IMR-90 (cell line): ENCODE measurements at regions not wholly inside any gene's neighbourhood (a gene's known extent, or its start where the extent isn't known, plus 50 kb on each side); places are given as distances from the start of the nearest gene placed in this dataset.

Source experiments
- ATAC-seq: fragments of 200-7000 bp; cut with Tn5 transposase; 2 replicates; pipeline ENCODE4 v1.9.1; 2020; ENCODE audit warnings: low read depth, mild to moderate bottlenecking, moderate library complexity
- BruUV-seq: library from RNA; stranded (reverse); fragments of 400-500 nt; replicated peaks from 2 replicates; lab custom pipeline; 2021; lab: Mats Ljungman, UMichigan
- CTCF ChIA-PET: fragments of 300-600 bp; formaldehyde crosslinking; extraction: SDS; loops from one replicate; lab custom pipeline; 2021; ENCODE audit warnings: antibody characterized with exemption; lab: Yijun Ruan, JAX
- POLR2A ChIA-PET: fragments of 300-600 bp; sonication (Branson Sonifier 250); formaldehyde crosslinking; loops from one replicate; lab custom pipeline; 2022; ENCODE audit warnings: antibody characterized with exemption; ENCODE audit not compliant: unreplicated experiment; lab: Charles Lee
- DNase-seq: peaks from one replicate; pipeline ENCODE4 v3.0.0; 2013
- H2AFZ ChIP-seq: replicated peaks from 2 replicates; pipeline ENCODE3; 2013; ENCODE audit warnings: low read length, mild to moderate bottlenecking; ENCODE audit not compliant: poor library complexity
- H2AK5ac ChIP-seq: 2 replicates; pipeline ENCODE4 v1.6.1; 2013; ENCODE audit warnings: low read depth, low read length, inconsistent platforms
- H2AK9ac ChIP-seq: replicated peaks from 2 replicates; pipeline ENCODE3; 2013; ENCODE audit warnings: mild to moderate bottlenecking, low read depth, low read length, moderate library complexity; ENCODE audit not compliant: poor library complexity
- H2BK120ac ChIP-seq: 2 replicates; pipeline ENCODE4 v1.6.1; 2013; ENCODE audit warnings: low read depth, low read length, inconsistent platforms
- H2BK15ac ChIP-seq: 3 replicates; pipeline ENCODE4 v1.6.1; 2013; ENCODE audit warnings: low read depth, low read length, inconsistent platforms
- H2BK20ac ChIP-seq: 2 replicates; pipeline ENCODE4 v1.6.1; 2013; ENCODE audit warnings: low read depth, mild to moderate bottlenecking, inconsistent platforms, low read length, moderate library complexity
- H2BK5ac ChIP-seq: 2 replicates; pipeline ENCODE4 v1.6.1; 2013; ENCODE audit warnings: mild to moderate bottlenecking, low read depth, low read length, inconsistent platforms; ENCODE audit not compliant: poor library complexity, severe bottlenecking
- H3K14ac ChIP-seq: replicated peaks from 2 replicates; pipeline ENCODE4 v1.6.1; 2013; ENCODE audit warnings: low read depth, low read length, inconsistent platforms
- H3K18ac ChIP-seq: 2 replicates; pipeline ENCODE4 v1.6.1; 2013; ENCODE audit warnings: low read depth, low read length, control low read depth
- H3K23ac ChIP-seq: 2 replicates; pipeline ENCODE4 v1.6.1; 2013; ENCODE audit warnings: low read depth, low read length, inconsistent platforms
- H3K27ac ChIP-seq: 2 replicates; pipeline ENCODE4 v1.5.1; 2013; ENCODE audit warnings: mild to moderate bottlenecking, control low read depth, low read length; ENCODE audit not compliant: insufficient read depth
- H3K27me3 ChIP-seq: 2 replicates; pipeline ENCODE4 v1.6.1; 2013; ENCODE audit warnings: low read length; ENCODE audit not compliant: control insufficient read depth, insufficient read depth
- H3K36me3 ChIP-seq: 2 replicates; pipeline ENCODE4 v1.6.1; 2013; ENCODE audit warnings: low read length, mixed read lengths; ENCODE audit not compliant: control insufficient read depth, insufficient read depth
- H3K4ac ChIP-seq: 2 replicates; pipeline ENCODE4 v1.6.1; 2013; ENCODE audit warnings: low read depth, low read length, inconsistent platforms
- H3K4me1 ChIP-seq: 2 replicates; pipeline ENCODE4 v1.6.1; 2013; ENCODE audit warnings: low read length, mixed read lengths; ENCODE audit not compliant: control insufficient read depth, insufficient read depth
- H3K4me2 ChIP-seq: 2 replicates; pipeline ENCODE4 v1.6.1; 2013; ENCODE audit warnings: low read depth, mild to moderate bottlenecking, control low read depth, low read length, moderate library complexity
- H3K4me3 ChIP-seq: 2 replicates; pipeline ENCODE4 v1.5.1; 2013; ENCODE audit warnings: low read depth, mild to moderate bottlenecking, control low read depth, low read length, moderate library complexity; ENCODE audit not compliant: insufficient read depth
- H3K56ac ChIP-seq: 2 replicates; pipeline ENCODE4 v1.6.1; 2013; ENCODE audit warnings: low read length, inconsistent platforms; ENCODE audit not compliant: insufficient read depth; ENCODE audit errors: extremely low read depth
- H3K79me1 ChIP-seq, 2 experiments: 2 replicates each; pipeline ENCODE4 v1.6.1; 2013; ENCODE audit warnings: low read length in 2 of 2, inconsistent platforms in 1 of 2, low read depth in 1 of 2
- H3K9ac ChIP-seq: 2 replicates; pipeline ENCODE4 v1.6.1; 2013; ENCODE audit warnings: low read depth, low read length, control low read depth
- H3K9me1 ChIP-seq: 2 replicates; pipeline ENCODE4 v1.6.1; 2013; ENCODE audit warnings: low read length, inconsistent platforms; ENCODE audit not compliant: insufficient read depth
- H3K9me3 ChIP-seq: 2 replicates; pipeline ENCODE4 v1.6.1; 2013; ENCODE audit warnings: low read length; ENCODE audit not compliant: control insufficient read depth, insufficient read depth
- H4K20me1 ChIP-seq: 2 replicates; pipeline ENCODE4 v1.6.1; 2013; ENCODE audit warnings: low read length, inconsistent platforms; ENCODE audit not compliant: insufficient read depth
- H4K5ac ChIP-seq: 2 replicates; pipeline ENCODE4 v1.6.1; 2013; ENCODE audit warnings: mild to moderate bottlenecking, low read depth, low read length, control low read depth
- H4K8ac ChIP-seq, 2 experiments: 2 replicates each; pipeline ENCODE4 v1.6.1; 2013; ENCODE audit warnings: low read depth in 2 of 2, low read length in 2 of 2, control low read depth in 1 of 2, inconsistent platforms in 1 of 2
- H4K91ac ChIP-seq: 2 replicates; pipeline ENCODE4 v1.6.1; 2013; ENCODE audit warnings: low read depth, low read length, inconsistent platforms; ENCODE audit not compliant: insufficient read depth
- MXI1 ChIP-seq: IDR thresholded peaks from 2 replicates; pipeline ENCODE4 v1.6.1; 2012; ENCODE audit warnings: low read depth, mild to moderate bottlenecking, low read length, moderate library complexity, borderline replicate concordance
- NFE2L2 ChIP-seq: fragments of 150-350 bp; IDR thresholded peaks from 2 replicates; pipeline ENCODE4 v1.6.1; 2016; ENCODE audit warnings: low read depth, mild to moderate bottlenecking, low read length
- RFX5 ChIP-seq: IDR thresholded peaks from 2 replicates; pipeline ENCODE4 v1.8.0; 2012; ENCODE audit warnings: low read depth, mild to moderate bottlenecking, low read length, moderate library complexity
- WGBS, 2 experiments: methylation state at CpG; one replicate each; pipeline versions ENCODE4 v1.1.5 to v1.1.7; 2013; ENCODE audit warnings: missing lambda C conversion rate in 2 of 2; ENCODE audit not compliant: insufficient read length in 1 of 2; ENCODE audit errors: extremely low coverage in 2 of 2; 5-methylcytosine and 5-hydroxymethylcytosine counted together
- dilution Hi-C: fragments of 300-500 bp; cut with HindIII; formaldehyde crosslinking; loops from one replicate; pipeline ENCODE4 v1.14.3; 2018; ENCODE audit warnings: low sequenced_read_pairs; ENCODE audit not compliant: unreplicated experiment
- in situ Hi-C: fragments of 300-500 bp; cut with MboI; formaldehyde crosslinking; loops from 3 replicates; pipeline ENCODE4 v1.14.3; 2019; ENCODE audit warnings: low sequenced_read_pairs, inconsistent platforms, mixed read lengths
- intact Hi-C: fragments of 100-400 bp; cut with micrococcal nuclease; formaldehyde crosslinking; loops from 2 replicates; pipeline ENCODE4 v1.10.0; 2022

DNA sequence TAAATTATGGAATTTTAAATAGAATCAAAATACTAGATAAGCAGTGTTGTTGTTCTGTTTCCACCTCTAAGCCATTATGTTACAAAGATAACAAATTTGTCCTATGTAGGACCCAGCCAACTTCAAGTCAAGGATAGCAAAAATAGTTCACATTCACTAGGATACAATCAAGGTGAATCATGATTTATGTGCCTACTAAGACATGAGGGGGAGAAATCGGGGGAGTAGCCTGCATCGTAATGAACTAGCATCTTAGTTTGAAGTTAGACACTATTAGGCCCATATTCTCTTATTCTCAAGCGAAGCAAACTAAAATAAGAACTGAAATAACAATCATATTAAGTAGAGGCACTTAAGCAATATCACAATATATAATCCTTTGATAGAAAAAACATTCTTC is 779.4 kb upstream of the PCDH9 start:
- Histone ChIP-seq H2AK5ac (no peak overlapping the region), H4K91ac (no peak overlapping the region), H3K9me1 (no peaks in the 10 kb centered on the region), H3K9me3 (peaks cover 5% of the 10 kb centered on the region), H2BK5ac (no peak overlapping the region), H2AK9ac (no peak overlapping the region), H2BK120ac (no peak overlapping the region), H4K20me1 (no peaks in the 10 kb centered on the region), H3K23ac (no peak overlapping the region), H3K4ac (no peak overlapping the region), H2BK15ac (no peak overlapping the region), H3K14ac (no peak overlapping the region), H3K27me3 (no peaks in the 10 kb centered on the region), H3K79me1 (no peaks in the 10 kb centered on the region), H3K27ac (no peak overlapping the region), H4K5ac (no peak overlapping the region), H3K9ac (no peak overlapping the region), H3K4me1 (no peaks in the 10 kb centered on the region), H2AFZ (no peak overlapping the region), H3K18ac (no peak overlapping the region), H3K4me2 (no peak overlapping the region), H3K36me3 (no peaks in the 10 kb centered on the region), H2BK20ac (no peak overlapping the region), H3K56ac (no peak overlapping the region), H3K4me3 (no peak overlapping the region), H4K8ac (no peak overlapping the region)
- dilution Hi-C loops (no loop called here), in situ Hi-C loops (no loop called here), intact Hi-C loops (no loop called here)
- no CpG with 5 or more reads among the region's 3 CpGs for WGBS, 2 experiments
- ATAC-seq (no peak), DNase-seq (no peak)
- ChIA-PET CTCF (no interaction called here), POLR2A (no interaction called here)
- no peak for TF ChIP-seq RFX5
- TF ChIP-seq NFE2L2 = no peak
- TF ChIP-seq MXI1 = no peak
- no TSS peak for BruUV-seq
